H9 (cell line): ENCODE measurements at regions not wholly inside any gene's neighbourhood (a gene's known extent, or its start where the extent isn't known, plus 50 kb on each side); places are given as distances from the start of the nearest gene placed in this dataset.

Experiments used
- DNase-seq: peaks from one replicate; pipeline ENCODE4 v3.0.0-alpha.2; 2017
- H2AFZ ChIP-seq: one replicate; pipeline ENCODE4 v1.6.1; 2013; ENCODE audit warnings: mild to moderate bottlenecking, low read length, control low read depth, moderate library complexity
- H2AK5ac ChIP-seq: 2 replicates; pipeline ENCODE4 v1.6.1; 2013; ENCODE audit warnings: low read length, control low read depth, mixed read lengths; ENCODE audit not compliant: insufficient read length
- H2BK120ac ChIP-seq: one replicate; pipeline ENCODE4 v1.6.1; 2013; ENCODE audit warnings: low read depth, mild to moderate bottlenecking, low read length, control low read depth, inconsistent platforms; ENCODE audit not compliant: poor library complexity, severe bottlenecking
- H2BK12ac ChIP-seq: 2 replicates; pipeline ENCODE4 v1.6.1; 2013; ENCODE audit warnings: low read length, control low read depth, mixed read lengths, low read depth; ENCODE audit not compliant: insufficient read length
- H2BK15ac ChIP-seq: 2 replicates; pipeline ENCODE4 v1.6.1; 2013; ENCODE audit warnings: low read depth, low read length, control low read depth
- H2BK20ac ChIP-seq: one replicate; pipeline ENCODE4 v1.6.1; 2013; ENCODE audit warnings: low read depth, mild to moderate bottlenecking, low read length, control low read depth, inconsistent platforms; ENCODE audit not compliant: poor library complexity, severe bottlenecking
- H2BK5ac ChIP-seq: 2 replicates; pipeline ENCODE4 v1.6.1; 2013; ENCODE audit warnings: low read length, control low read depth, mixed read lengths; ENCODE audit not compliant: insufficient read length
- H3K14ac ChIP-seq: 2 replicates; pipeline ENCODE4 v1.6.1; 2013; ENCODE audit warnings: low read length, control low read depth; ENCODE audit not compliant: insufficient read depth
- H3K18ac ChIP-seq: 2 replicates; pipeline ENCODE4 v1.6.1; 2013; ENCODE audit warnings: low read depth, mild to moderate bottlenecking, mixed read lengths, low read length, control low read depth; ENCODE audit not compliant: insufficient read length
- H3K23ac ChIP-seq: 2 replicates; pipeline ENCODE4 v1.6.1; 2013; ENCODE audit warnings: low read length, control low read depth, mixed read lengths, low read depth; ENCODE audit not compliant: insufficient read length
- H3K23me2 ChIP-seq: 2 replicates; pipeline ENCODE4 v1.6.1; 2013; ENCODE audit warnings: low read depth, mild to moderate bottlenecking, mixed read lengths, low read length, control low read depth; ENCODE audit not compliant: insufficient read length, poor library complexity, severe bottlenecking
- H3K27ac ChIP-seq: 2 replicates; pipeline ENCODE4 v1.5.1; 2013; ENCODE audit warnings: low read length, control low read depth, mixed read lengths, low read depth; ENCODE audit not compliant: insufficient read length
- H3K27me3 ChIP-seq: 2 replicates; pipeline ENCODE4 v1.6.1; 2013; ENCODE audit warnings: low read length, control low read depth, inconsistent platforms; ENCODE audit not compliant: insufficient read depth
- H3K4ac ChIP-seq: 2 replicates; pipeline ENCODE4 v1.6.1; 2013; ENCODE audit warnings: low read depth, mild to moderate bottlenecking, control low read depth, inconsistent platforms, low read length, moderate library complexity
- H3K4me1 ChIP-seq: 2 replicates; pipeline ENCODE4 v1.6.1; 2013; ENCODE audit warnings: low read length, control low read depth, inconsistent platforms; ENCODE audit not compliant: insufficient read depth
- H3K4me2 ChIP-seq: 2 replicates; pipeline ENCODE4 v1.6.1; 2013; ENCODE audit warnings: low read length, control low read depth, mixed read lengths; ENCODE audit not compliant: insufficient read length, insufficient read depth
- H3K56ac ChIP-seq: 2 replicates; pipeline ENCODE4 v1.6.1; 2013; ENCODE audit warnings: low read depth, mild to moderate bottlenecking, mixed read lengths, low read length, control low read depth; ENCODE audit not compliant: insufficient read length
- H3K79me1 ChIP-seq: 2 replicates; pipeline ENCODE4 v1.6.1; 2013; ENCODE audit warnings: low read depth, mild to moderate bottlenecking, moderate library complexity, low read length, control low read depth, inconsistent platforms; ENCODE audit not compliant: insufficient read depth, poor library complexity, severe bottlenecking
- H3K79me2 ChIP-seq: 2 replicates; pipeline ENCODE4 v1.6.1; 2013; ENCODE audit warnings: low read length, control low read depth, inconsistent platforms; ENCODE audit not compliant: insufficient read depth
- H3K9ac ChIP-seq: 2 replicates; pipeline ENCODE4 v1.6.1; 2013; ENCODE audit warnings: low read length, control low read depth, mixed read lengths; ENCODE audit not compliant: insufficient read length; ENCODE audit errors: extremely low read depth
- H3K9me3 ChIP-seq: one replicate; pipeline ENCODE4 v1.6.1; 2013; ENCODE audit warnings: low read depth, low read length, inconsistent platforms; ENCODE audit not compliant: control insufficient read depth
- H3T11ph ChIP-seq: one replicate; pipeline ENCODE4 v1.6.1; 2013; ENCODE audit warnings: mild to moderate bottlenecking, low read length, control low read depth, inconsistent platforms
- H4K20me1 ChIP-seq: one replicate; pipeline ENCODE4 v1.6.1; 2013; ENCODE audit not compliant: control insufficient read depth, insufficient read length, insufficient read depth
- H4K5ac ChIP-seq: 2 replicates; pipeline ENCODE4 v1.6.1; 2013; ENCODE audit warnings: low read depth, mild to moderate bottlenecking, mixed read lengths, low read length, control low read depth; ENCODE audit not compliant: insufficient read length
- H4K8ac ChIP-seq: replicated peaks from 2 replicates; pipeline ENCODE4 v1.6.1; 2013; ENCODE audit warnings: low read length, control low read depth, mixed read lengths, low read depth; ENCODE audit not compliant: insufficient read length
- H4K91ac ChIP-seq: 2 replicates; pipeline ENCODE4 v1.6.1; 2013; ENCODE audit warnings: low read depth, mild to moderate bottlenecking, moderate library complexity, mixed read lengths, low read length, control low read depth; ENCODE audit not compliant: insufficient read length
- H3K27ac Mint-ChIP-seq, 3 experiments: 2 replicates in 2 of 3; 3 replicates in 1 of 3; pipeline ENCODE4 v1.8.0; 2020 to 2021; ENCODE audit warnings: mixed read lengths in 3 of 3, mild to moderate bottlenecking in 1 of 3, moderate library complexity in 1 of 3
- H3K27me3 Mint-ChIP-seq: 2 replicates; pipeline ENCODE4 v1.8.0; 2021; ENCODE audit warnings: low read depth, mild to moderate bottlenecking, moderate library complexity, mixed read lengths
- H3K36me3 Mint-ChIP-seq, 3 experiments: 2 replicates in 2 of 3; 3 replicates in 1 of 3; pipeline ENCODE4 v1.8.0; 2020 to 2021; ENCODE audit warnings: low read depth in 3 of 3, mixed read lengths in 3 of 3; ENCODE audit not compliant: insufficient read depth in 1 of 3
- H3K4me1 Mint-ChIP-seq, 2 experiments: 2 replicates each; pipeline ENCODE4 v1.8.0; 2020; ENCODE audit warnings: mixed read lengths in 2 of 2
- H3K4me3 Mint-ChIP-seq, 2 experiments: 2 replicates in 1 of 2; 3 replicates in 1 of 2; pipeline ENCODE4 v1.8.0; 2020 to 2021; ENCODE audit warnings: mild to moderate bottlenecking in 2 of 2, mixed read lengths in 2 of 2, moderate library complexity in 1 of 2
- H3K9me3 Mint-ChIP-seq, 2 experiments: 2 replicates in 1 of 2; 3 replicates in 1 of 2; pipeline ENCODE4 v1.8.0; 2020; ENCODE audit warnings: mild to moderate bottlenecking in 2 of 2, mixed read lengths in 2 of 2, moderate library complexity in 1 of 2
- WGBS: extraction: QIAGEN DNeasy Blood & Tissue Kit; methylation state at CpG from one replicate; pipeline ENCODE4 v1.1.7; 2013; ENCODE audit warnings: missing lambda C conversion rate, low lambda C conversion rate, mixed read lengths; ENCODE audit not compliant: insufficient read length; ENCODE audit errors: extremely low coverage; 5-methylcytosine and 5-hydroxymethylcytosine counted together
- TF ChIP-seq, protein P1 (sequence below): fragments of 200-600 bp; sonication (generic); conservative IDR thresholded peaks from 3 replicates; pipeline ENCODE4 v1.8.0; 2021; ENCODE audit warnings: antibody characterized with exemption, mild to moderate bottlenecking

DNA sequence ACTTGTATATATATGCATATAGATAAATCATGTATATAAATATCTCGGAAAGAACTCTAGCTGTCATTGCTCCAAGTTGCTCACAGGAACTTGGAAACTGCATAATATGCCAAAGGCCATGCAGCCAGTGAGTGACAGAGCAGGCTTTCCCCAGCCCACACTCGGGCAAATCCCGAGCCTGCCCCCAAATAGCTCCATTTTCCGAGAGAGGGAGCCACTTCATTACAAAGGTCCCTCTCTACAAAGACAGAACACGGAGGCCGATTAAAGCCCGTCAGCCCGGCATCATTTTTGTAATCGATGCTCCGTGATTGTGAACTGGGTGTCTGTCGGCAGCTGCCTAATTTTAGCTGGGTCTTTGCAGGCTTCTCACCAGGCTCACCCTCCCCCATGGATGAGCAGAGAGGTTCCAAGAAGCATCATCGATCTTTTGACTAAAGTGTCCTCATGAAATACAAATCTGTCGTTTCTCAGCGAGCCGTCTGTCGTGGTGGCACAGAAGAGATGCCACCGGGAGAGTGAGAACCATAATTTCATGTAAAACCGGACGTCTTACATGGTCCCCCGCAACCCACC lies 663.9 kb downstream of the PTPRU start:
- Histone ChIP-seq H2AK5ac (no peak overlapping the region), H3K4me1 (no peaks in the 10 kb centered on the region; the same call in 1 of the 2 replicates), H2BK12ac (no peak overlapping the region), H3K79me2 (no peaks in the 10 kb centered on the region), H3K56ac (no peak overlapping the region), H2BK120ac (no peak overlapping the region), H2BK15ac (no peak overlapping the region), H4K8ac (no peak overlapping the region), H3K9me3 (no peaks in the 10 kb centered on the region), H3K18ac (no peak overlapping the region), H3K23ac (no peak overlapping the region), H4K5ac (no peak overlapping the region), H4K91ac (no peak overlapping the region), H2BK20ac (no peak overlapping the region), H3K27ac (no peak overlapping the region), H2BK5ac (no peak overlapping the region), H3K79me1 (no peaks in the 10 kb centered on the region), H3K4ac (no peak overlapping the region), H2AFZ (no peak overlapping the region), H3K14ac (no peak overlapping the region), H3T11ph (no peak overlapping the region), H3K27me3 (no peaks in the 10 kb centered on the region), H4K20me1 (no peaks in the 10 kb centered on the region), H3K23me2 (no peaks in the 10 kb centered on the region), H3K4me2 (no peak overlapping the region), H3K9ac (no peak overlapping the region)
- Mint-ChIP-seq H3K27ac (no peak overlapping the region), H3K36me3 (no peaks in the 10 kb centered on the region), H3K27me3 (peaks cover 1% of the 10 kb centered on the region), H3K4me3 (no peak overlapping the region; a peak in 1 of 5 replicates), H3K9me3 (no peaks in the 10 kb centered on the region), H3K4me1 (peaks cover 28 to 41% of the 10 kb centered on the region in 2 experiments)
- TF ChIP-seq, protein P1, sequence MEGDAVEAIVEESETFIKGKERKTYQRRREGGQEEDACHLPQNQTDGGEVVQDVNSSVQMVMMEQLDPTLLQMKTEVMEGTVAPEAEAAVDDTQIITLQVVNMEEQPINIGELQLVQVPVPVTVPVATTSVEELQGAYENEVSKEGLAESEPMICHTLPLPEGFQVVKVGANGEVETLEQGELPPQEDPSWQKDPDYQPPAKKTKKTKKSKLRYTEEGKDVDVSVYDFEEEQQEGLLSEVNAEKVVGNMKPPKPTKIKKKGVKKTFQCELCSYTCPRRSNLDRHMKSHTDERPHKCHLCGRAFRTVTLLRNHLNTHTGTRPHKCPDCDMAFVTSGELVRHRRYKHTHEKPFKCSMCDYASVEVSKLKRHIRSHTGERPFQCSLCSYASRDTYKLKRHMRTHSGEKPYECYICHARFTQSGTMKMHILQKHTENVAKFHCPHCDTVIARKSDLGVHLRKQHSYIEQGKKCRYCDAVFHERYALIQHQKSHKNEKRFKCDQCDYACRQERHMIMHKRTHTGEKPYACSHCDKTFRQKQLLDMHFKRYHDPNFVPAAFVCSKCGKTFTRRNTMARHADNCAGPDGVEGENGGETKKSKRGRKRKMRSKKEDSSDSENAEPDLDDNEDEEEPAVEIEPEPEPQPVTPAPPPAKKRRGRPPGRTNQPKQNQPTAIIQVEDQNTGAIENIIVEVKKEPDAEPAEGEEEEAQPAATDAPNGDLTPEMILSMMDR = peak; percentile 29; the same call in 1 of the 3 replicates
- DNase-seq = no peak
- WGBS = no CpG with 5 or more reads among the region's 20 CpGs
